HepG2 (cell line): ENCODE measurements at regions not wholly inside any gene's neighbourhood (a gene's known extent, or its start where the extent isn't known, plus 50 kb on each side); places are given as distances from the start of the nearest gene placed in this dataset.

Source experiments
- ATAC-seq: fragments of 200-7000 bp; cut with Tn5 transposase; 3 replicates; pipeline ENCODE4 v1.9.1; 2020; ENCODE audit warnings: mild to moderate bottlenecking, moderate library complexity
- BruUV-seq: library from RNA; stranded (reverse); fragments of 400-500 nt; replicated peaks from 2 replicates; lab custom pipeline; 2021; lab: Mats Ljungman, UMichigan
- CTCF ChIA-PET: fragments of 300-600 bp; formaldehyde crosslinking; extraction: SDS; loops from one replicate; lab custom pipeline; 2021; ENCODE audit warnings: low total read pairs, inconsistent platforms, low intra/inter-chr PET ratio; lab: Yijun Ruan, JAX
- POLR2A ChIA-PET: fragments of 350-600 bp; sonication (Branson Sonifier 250); formaldehyde crosslinking; loops from one replicate; lab custom pipeline; 2020; ENCODE audit warnings: antibody characterized with exemption, inconsistent platforms; lab: Yijun Ruan, JAX
- DNase-seq: peaks from one replicate; pipeline ENCODE4 v3.0.0-alpha.2; 2015; ENCODE audit warnings: low spot score
- FAIRE-seq: peaks from 3 replicates; lab custom pipeline; 2011; peaks lifted over from hg19 to GRCh38; lab: Jason Lieb, UNC
- H2AFZ ChIP-seq: one replicate; pipeline ENCODE4 v1.6.1; 2011; ENCODE audit warnings: low read length, inconsistent platforms
- H3K27ac ChIP-seq: fragments of 300-600 bp; 3 replicates; pipeline ENCODE4 v1.8.0; 2011; ENCODE audit warnings: mixed run types, mild to moderate bottlenecking, mixed read lengths, low read length, inconsistent platforms; ENCODE audit not compliant: insufficient read depth; ENCODE audit errors: extremely low read length
- H3K27me3 ChIP-seq, 2 experiments: fragments of 200-600 bp in 1 of 2; 2 replicates in 1 of 2; 3 replicates in 1 of 2; pipeline versions ENCODE4 v1.6.0 to v1.8.0; 2011; ENCODE audit warnings: low read length in 2 of 2, mild to moderate bottlenecking in 2 of 2, moderate library complexity in 2 of 2, inconsistent platforms in 1 of 2; ENCODE audit not compliant: insufficient read depth in 2 of 2, control insufficient read depth in 1 of 2
- H3K36me3 ChIP-seq, 2 experiments: fragments of 200-600 bp in 1 of 2; replicated peaks in 1 of 2; 2 replicates in 1 of 2; 3 replicates in 1 of 2; pipeline versions ENCODE4 v1.5.1 to v1.8.0; 2011; ENCODE audit warnings: low read length in 2 of 2, inconsistent platforms in 1 of 2; ENCODE audit not compliant: insufficient read depth in 2 of 2, control insufficient read depth in 1 of 2
- H3K4me1 ChIP-seq: 2 replicates; pipeline ENCODE4 v1.5.1; 2012; ENCODE audit warnings: low read length, inconsistent platforms; ENCODE audit not compliant: insufficient read depth
- H3K4me2 ChIP-seq: 2 replicates; pipeline ENCODE4 v1.6.0; 2011; ENCODE audit warnings: low read depth, low read length, inconsistent platforms
- H3K4me3 ChIP-seq, 3 experiments: fragments of 200-600 bp in 1 of 3; sonication (generic), shearing (Covaris generic) in 1 of 3; replicated peaks in 1 of 3; 2 replicates each; pipeline ENCODE4 v1.5.1; 2011 to 2016; ENCODE audit warnings: low read length in 3 of 3, inconsistent platforms in 2 of 3, low read depth in 2 of 3, mild to moderate bottlenecking in 2 of 3, control low read depth in 1 of 3, mixed read lengths in 1 of 3; ENCODE audit not compliant: insufficient read depth in 1 of 3
- H3K79me2 ChIP-seq: one replicate; pipeline ENCODE4 v1.6.1; 2011; ENCODE audit warnings: low read length, inconsistent platforms; ENCODE audit not compliant: insufficient read depth
- H3K9ac ChIP-seq: 2 replicates; pipeline ENCODE4 v1.6.0; 2011; ENCODE audit warnings: mild to moderate bottlenecking, low read depth, low read length, inconsistent platforms; ENCODE audit not compliant: insufficient read depth
- H3K9me3 ChIP-seq: 2 replicates; pipeline ENCODE4 v1.5.1; 2012; ENCODE audit warnings: mild to moderate bottlenecking, low read length
- H4K20me1 ChIP-seq: 2 replicates; pipeline ENCODE4 v1.6.0; 2011; ENCODE audit warnings: inconsistent platforms, mild to moderate bottlenecking, low read length, moderate library complexity; ENCODE audit not compliant: insufficient read depth
- ARNT ChIP-seq: fragments of 450-650 bp; IDR thresholded peaks from 2 replicates; pipeline ENCODE4 v1.6.1; 2017
- MAFK ChIP-seq, 2 experiments: IDR thresholded peaks in 1 of 2; conservative IDR thresholded peaks in 1 of 2; 2 replicates each; pipeline ENCODE4 v1.6.1; 2011; ENCODE audit warnings: improper control_type of control experiment in 2 of 2, low read length in 2 of 2
- MZF1 ChIP-seq: sonication (generic); formaldehyde crosslinking; IDR thresholded peaks from 2 replicates; pipeline ENCODE4 v1.8.1; 2023; ENCODE audit warnings: mild to moderate bottlenecking, missing genetic modification reagents, borderline replicate concordance
- RFXANK ChIP-seq: IDR thresholded peaks from 2 replicates; pipeline ENCODE4 v1.6.1; 2016
- SOX5 ChIP-seq: IDR thresholded peaks from 2 replicates; pipeline ENCODE4 v1.6.1; 2016; ENCODE audit warnings: borderline replicate concordance
- TRIM24 ChIP-seq: sonication (generic); formaldehyde crosslinking; IDR thresholded peaks from 2 replicates; pipeline ENCODE4 v1.8.0; 2022; ENCODE audit warnings: mild to moderate bottlenecking, missing genetic modification reagents
- ZFP36L2 ChIP-seq: sonication (generic); formaldehyde crosslinking; IDR thresholded peaks from 2 replicates; pipeline ENCODE4 v1.4.0; 2020; ENCODE audit warnings: missing genetic modification reagents
- ZFP90 ChIP-seq: sonication (generic); formaldehyde crosslinking; IDR thresholded peaks from 2 replicates; pipeline ENCODE4 v1.8.0; 2022; ENCODE audit warnings: missing genetic modification reagents, mild to moderate bottlenecking, inconsistent platforms, borderline replicate concordance
- ZKSCAN5 ChIP-seq: sonication (generic); formaldehyde crosslinking; IDR thresholded peaks from 2 replicates; pipeline ENCODE4 v1.5.1; 2020; ENCODE audit warnings: mild to moderate bottlenecking, missing genetic modification reagents
- WGBS: methylation state at CpG from one replicate; pipeline ENCODE4 v1.1.6; 2017; ENCODE audit warnings: low lambda C conversion rate; 5-methylcytosine and 5-hydroxymethylcytosine counted together
- in situ Hi-C: cut with HindIII; loops from 2 replicates; pipeline ENCODE4 v1.10.0; 2017; ENCODE audit warnings: low pct_unique_long_range_greater_than_20kb; ENCODE audit not compliant: extremely low pct_ligation_motif_present
- intact Hi-C: fragments of 100-400 bp; cut with micrococcal nuclease; formaldehyde crosslinking; loops from one replicate; pipeline ENCODE4 v1.10.0; 2022; ENCODE audit not compliant: unreplicated experiment
- TF ChIP-seq, protein P1 (sequence below): IDR thresholded peaks from 2 replicates; pipeline ENCODE4 v1.6.1; 2012; ENCODE audit warnings: low read depth, low read length, improper control_type of control experiment
- TF ChIP-seq, protein P2 (sequence below): sonication (generic); formaldehyde crosslinking; IDR thresholded peaks from 2 replicates; pipeline ENCODE4 v1.4.0; 2020; ENCODE audit warnings: mild to moderate bottlenecking, missing genetic modification reagents

DNA sequence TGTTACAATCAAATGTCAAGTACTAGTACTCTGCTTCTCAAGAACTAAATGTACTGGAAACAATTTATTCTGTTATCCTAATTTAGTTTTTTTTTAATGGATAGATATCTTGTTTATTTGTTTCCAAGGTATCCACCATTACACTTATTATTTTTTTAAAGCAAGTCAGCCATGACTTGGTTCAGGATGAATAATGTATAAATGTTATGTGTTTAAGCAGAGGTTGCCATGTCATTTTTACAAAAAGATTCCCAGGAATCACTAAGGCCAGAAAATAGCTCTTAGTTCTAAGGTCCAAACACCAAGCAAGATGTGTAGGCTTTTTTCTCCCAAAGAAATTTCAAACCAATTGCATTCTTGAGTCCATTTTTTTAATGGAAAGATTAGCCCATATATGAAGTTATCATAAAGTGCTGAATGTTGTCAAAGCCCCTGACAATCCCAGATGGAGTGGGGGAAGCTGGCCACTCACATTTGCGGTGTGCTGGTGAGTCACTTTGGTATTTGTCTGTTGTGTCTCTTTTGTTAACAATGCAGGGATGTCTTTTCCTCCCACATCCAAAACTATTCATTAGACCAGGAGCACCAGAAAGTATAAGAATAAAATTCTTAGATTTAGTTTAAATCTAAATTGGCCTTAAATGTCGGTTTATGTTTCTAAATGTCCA, 158.9 kb downstream of the COL6A3 start:
- no peaks in the 10 kb centered on the region for H3K9me3 ChIP-seq
- FAIRE-seq (no peak), DNase-seq (no peak), ATAC-seq (no peak)
- intact Hi-C loops (no loop called here), in situ Hi-C loops (no loop called here)
- 5% methylated on average over 2 of the region's 2 CpGs for WGBS
- peaks cover 0 to 13% of the 10 kb centered on the region in 2 experiments; a peak in 2 of 5 replicates for H3K27me3 ChIP-seq
- H3K4me3 ChIP-seq, result no peak overlapping the region
- no peaks in the 10 kb centered on the region for H3K4me1 ChIP-seq
- TF ChIP-seq ZFP90 (CRISPR knock-in tag) (no peak), MAFK (conservative IDR thresholded peaks at IDR 0.05 in 1 of 2, IDR thresholded peaks at IDR 0.05 in 1 of 2; ENCODE audit: low read length in 2 of 2) (no peak), ZKSCAN5 (CRISPR knock-in tag) (no peak), TRIM24 (CRISPR knock-in tag) (no peak), ARNT (no peak)
- TF ChIP-seq, protein P1, sequence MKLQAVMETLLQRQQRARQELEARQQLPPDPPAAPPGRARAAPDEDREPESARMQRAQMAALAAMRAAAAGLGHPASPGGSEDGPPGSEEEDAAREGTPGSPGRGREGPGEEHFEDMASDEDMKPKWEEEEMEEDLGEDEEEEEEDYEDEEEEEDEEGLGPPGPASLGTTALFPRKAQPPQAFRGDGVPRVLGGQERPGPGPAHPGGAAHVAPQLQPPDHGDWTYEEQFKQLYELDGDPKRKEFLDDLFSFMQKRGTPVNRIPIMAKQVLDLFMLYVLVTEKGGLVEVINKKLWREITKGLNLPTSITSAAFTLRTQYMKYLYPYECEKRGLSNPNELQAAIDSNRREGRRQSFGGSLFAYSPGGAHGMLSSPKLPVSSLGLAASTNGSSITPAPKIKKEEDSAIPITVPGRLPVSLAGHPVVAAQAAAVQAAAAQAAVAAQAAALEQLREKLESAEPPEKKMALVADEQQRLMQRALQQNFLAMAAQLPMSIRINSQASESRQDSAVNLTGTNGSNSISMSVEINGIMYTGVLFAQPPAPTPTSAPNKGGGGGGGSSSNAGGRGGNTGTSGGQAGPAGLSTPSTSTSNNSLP, result no peak
- no peaks in the 10 kb centered on the region for H4K20me1 ChIP-seq
- no peaks in the 10 kb centered on the region for H3K79me2 ChIP-seq
- no TSS peak for BruUV-seq
- H3K36me3 ChIP-seq, result no peaks in the 10 kb centered on the region
- H3K9ac ChIP-seq, result no peak overlapping the region
- CTCF ChIA-PET, result no interaction called here
- H2AFZ ChIP-seq, result no peak overlapping the region
- POLR2A ChIA-PET, result no interaction called here
- no peak overlapping the region for H3K27ac ChIP-seq
- H3K4me2 ChIP-seq, result no peak overlapping the region

DNA sequence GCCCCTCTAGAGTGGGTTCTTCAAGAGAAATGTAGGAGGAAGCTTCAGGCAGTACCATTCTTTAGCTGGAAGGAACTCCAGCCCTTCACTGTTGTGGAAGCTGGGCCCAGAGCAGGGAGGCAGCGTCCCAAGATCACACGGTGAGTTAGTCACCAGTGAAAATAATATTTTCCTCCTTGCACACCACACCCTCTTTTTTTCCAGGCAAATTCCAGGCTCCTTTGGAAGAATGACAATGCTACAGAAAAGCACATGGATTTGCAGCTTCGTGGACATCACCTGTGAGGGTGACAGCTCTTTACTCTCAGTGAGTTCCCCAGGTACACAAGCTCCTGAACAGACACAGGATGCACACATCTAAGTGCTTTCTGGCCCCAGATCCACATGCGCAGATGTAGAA, 157.1 kb downstream of the COL6A3 start:
- FAIRE-seq (no peak), ATAC-seq (no peak), DNase-seq (no peak)
- Histone ChIP-seq H3K79me2 (no peaks in the 10 kb centered on the region), H2AFZ (no peak overlapping the region), H3K4me1 (no peaks in the 10 kb centered on the region), H3K27ac (no peak overlapping the region), H3K9ac (no peak overlapping the region), H3K4me2 (no peak overlapping the region), H3K36me3 (no peaks in the 10 kb centered on the region), H4K20me1 (no peaks in the 10 kb centered on the region), H3K9me3 (no peaks in the 10 kb centered on the region), H3K4me3 (no peak overlapping the region), H3K27me3 (peaks cover 2 to 13% of the 10 kb centered on the region in 2 experiments; a peak in 3 of 5 replicates)
- BruUV-seq, result no TSS peak
- POLR2A ChIA-PET, result no interaction called here
- in situ Hi-C loops (no loop called here), intact Hi-C loops (no loop called here)
- CTCF ChIA-PET, result no interaction called here
- 16% methylated on average over 4 of the region's 4 CpGs for WGBS
- TF ChIP-seq RFXANK (CRISPR knock-in tag), result no peak
- no peak for TF ChIP-seq TRIM24 (CRISPR knock-in tag)
- no peak for TF ChIP-seq ZFP36L2 (CRISPR knock-in tag)
- no peak for TF ChIP-seq MZF1 (CRISPR knock-in tag)
- TF ChIP-seq, protein P2, sequence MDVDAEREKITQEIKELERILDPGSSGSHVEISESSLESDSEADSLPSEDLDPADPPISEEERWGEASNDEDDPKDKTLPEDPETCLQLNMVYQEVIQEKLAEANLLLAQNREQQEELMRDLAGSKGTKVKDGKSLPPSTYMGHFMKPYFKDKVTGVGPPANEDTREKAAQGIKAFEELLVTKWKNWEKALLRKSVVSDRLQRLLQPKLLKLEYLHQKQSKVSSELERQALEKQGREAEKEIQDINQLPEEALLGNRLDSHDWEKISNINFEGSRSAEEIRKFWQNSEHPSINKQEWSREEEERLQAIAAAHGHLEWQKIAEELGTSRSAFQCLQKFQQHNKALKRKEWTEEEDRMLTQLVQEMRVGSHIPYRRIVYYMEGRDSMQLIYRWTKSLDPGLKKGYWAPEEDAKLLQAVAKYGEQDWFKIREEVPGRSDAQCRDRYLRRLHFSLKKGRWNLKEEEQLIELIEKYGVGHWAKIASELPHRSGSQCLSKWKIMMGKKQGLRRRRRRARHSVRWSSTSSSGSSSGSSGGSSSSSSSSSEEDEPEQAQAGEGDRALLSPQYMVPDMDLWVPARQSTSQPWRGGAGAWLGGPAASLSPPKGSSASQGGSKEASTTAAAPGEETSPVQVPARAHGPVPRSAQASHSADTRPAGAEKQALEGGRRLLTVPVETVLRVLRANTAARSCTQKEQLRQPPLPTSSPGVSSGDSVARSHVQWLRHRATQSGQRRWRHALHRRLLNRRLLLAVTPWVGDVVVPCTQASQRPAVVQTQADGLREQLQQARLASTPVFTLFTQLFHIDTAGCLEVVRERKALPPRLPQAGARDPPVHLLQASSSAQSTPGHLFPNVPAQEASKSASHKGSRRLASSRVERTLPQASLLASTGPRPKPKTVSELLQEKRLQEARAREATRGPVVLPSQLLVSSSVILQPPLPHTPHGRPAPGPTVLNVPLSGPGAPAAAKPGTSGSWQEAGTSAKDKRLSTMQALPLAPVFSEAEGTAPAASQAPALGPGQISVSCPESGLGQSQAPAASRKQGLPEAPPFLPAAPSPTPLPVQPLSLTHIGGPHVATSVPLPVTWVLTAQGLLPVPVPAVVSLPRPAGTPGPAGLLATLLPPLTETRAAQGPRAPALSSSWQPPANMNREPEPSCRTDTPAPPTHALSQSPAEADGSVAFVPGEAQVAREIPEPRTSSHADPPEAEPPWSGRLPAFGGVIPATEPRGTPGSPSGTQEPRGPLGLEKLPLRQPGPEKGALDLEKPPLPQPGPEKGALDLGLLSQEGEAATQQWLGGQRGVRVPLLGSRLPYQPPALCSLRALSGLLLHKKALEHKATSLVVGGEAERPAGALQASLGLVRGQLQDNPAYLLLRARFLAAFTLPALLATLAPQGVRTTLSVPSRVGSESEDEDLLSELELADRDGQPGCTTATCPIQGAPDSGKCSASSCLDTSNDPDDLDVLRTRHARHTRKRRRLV (CRISPR knock-in tag), result no peak
- TF ChIP-seq SOX5 (CRISPR knock-in tag), result no peak
